Erythroblast (primary cell): ENCODE measurements at regions not wholly inside any gene's neighbourhood (a gene's known extent, or its start where the extent isn't known, plus 50 kb on each side); places are given as distances from the start of the nearest gene placed in this dataset.

ENCODE experiments used
- DNase-seq, 2 experiments: peaks; one replicate each; lab custom pipeline; 2025; lab: John Stamatoyannopoulos, UW
- GATA1 ChIP-seq: IDR thresholded peaks from 2 replicates; pipeline ENCODE4 v1.6.1; 2011; ENCODE audit warnings: low read depth, mild to moderate bottlenecking, control low read depth, low read length, moderate library complexity
- POLR2A ChIP-seq: IDR thresholded peaks from 2 replicates; pipeline ENCODE4 v1.6.1; 2011; ENCODE audit warnings: mild to moderate bottlenecking, low read length

DNA sequence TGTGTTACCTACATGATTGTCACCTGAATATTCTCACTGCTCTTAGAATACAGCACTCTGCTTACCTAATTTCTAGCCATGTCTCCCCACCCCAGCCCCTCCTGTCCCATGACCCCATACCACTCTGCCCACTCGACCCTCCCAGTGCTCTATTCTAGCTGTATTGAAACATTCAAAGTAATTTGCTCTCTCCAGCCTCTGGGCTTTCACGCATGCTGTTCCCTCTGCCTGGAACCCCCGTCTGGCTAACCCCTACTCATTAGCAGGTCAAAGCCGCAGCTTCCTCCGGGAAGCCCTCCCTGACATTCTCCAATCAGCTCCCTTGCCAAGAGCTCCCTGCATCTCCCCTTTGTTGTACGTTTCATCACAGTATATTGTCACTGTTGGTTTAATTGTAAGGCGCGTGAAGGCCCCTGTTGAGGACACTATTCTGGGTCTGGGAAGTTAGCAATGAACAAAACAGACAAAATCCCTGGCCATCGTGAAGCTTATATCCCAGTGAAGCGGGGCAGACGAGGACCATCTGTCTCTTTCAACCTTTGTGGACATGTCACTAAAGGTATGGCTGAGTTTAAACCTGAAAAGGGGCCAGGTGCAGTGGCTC, 72.3 kb upstream of the LHX1 start:
- no peak for TF ChIP-seq POLR2A
- no peak for TF ChIP-seq GATA1
- no peak for DNase-seq

DNA sequence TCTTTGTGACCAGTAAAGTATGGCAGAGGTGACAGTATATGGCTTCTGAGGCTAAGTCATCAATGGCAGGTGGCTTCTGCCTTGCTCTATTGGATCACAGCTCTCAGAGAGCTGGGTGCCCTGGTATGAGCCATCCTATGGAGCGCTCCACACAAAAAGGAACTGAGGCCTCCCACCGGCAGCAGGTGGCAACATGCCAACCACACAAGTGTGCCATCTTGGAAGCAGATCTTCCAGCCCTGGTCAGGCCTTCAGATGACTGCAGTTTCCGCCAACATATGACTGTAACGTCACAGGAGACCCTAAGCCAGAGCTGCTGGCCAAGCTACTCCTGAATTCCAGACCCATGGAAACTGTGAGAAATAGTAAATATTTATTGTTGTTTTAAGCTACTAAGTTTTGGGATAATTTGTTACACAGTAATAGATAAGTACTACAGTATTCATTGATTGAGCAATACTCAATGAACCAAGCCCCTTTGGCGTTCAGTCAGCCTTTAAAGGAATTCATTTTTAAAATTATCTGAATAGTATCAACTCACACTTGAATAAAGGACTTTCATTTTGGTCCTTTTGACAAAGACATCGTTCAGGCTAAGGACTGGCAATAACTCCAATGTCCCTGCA, 69.4 kb upstream of the LHX1 start:
- TF ChIP-seq POLR2A = no peak
- no peak for DNase-seq

GRCh38 chr17:36868777-36869176, 68.5 kb upstream of the LHX1 start:
- DNase-seq = no peak
- no peak for TF ChIP-seq POLR2A
- TF ChIP-seq GATA1 = no peak

DNA sequence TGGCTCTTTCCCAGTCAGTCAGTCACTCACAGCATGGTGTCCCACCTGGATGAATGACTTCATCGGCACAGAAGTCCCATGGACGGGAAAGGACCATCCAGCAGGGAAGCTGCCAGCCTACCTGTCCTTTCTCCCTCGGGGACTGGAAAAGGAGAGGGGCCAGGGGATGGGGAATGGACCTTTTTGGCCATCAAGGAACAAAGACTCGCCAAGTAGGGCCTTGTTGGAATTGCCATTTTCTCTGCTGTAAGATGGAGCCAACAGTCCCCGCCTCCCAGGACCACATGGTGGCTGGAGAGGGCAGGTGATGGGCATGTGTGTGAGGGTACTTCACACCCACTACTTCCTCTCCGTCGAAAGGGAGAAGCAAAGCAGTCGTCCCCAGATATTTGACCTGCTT, 67.8 kb upstream of the LHX1 start:
- no peak for DNase-seq

DNA sequence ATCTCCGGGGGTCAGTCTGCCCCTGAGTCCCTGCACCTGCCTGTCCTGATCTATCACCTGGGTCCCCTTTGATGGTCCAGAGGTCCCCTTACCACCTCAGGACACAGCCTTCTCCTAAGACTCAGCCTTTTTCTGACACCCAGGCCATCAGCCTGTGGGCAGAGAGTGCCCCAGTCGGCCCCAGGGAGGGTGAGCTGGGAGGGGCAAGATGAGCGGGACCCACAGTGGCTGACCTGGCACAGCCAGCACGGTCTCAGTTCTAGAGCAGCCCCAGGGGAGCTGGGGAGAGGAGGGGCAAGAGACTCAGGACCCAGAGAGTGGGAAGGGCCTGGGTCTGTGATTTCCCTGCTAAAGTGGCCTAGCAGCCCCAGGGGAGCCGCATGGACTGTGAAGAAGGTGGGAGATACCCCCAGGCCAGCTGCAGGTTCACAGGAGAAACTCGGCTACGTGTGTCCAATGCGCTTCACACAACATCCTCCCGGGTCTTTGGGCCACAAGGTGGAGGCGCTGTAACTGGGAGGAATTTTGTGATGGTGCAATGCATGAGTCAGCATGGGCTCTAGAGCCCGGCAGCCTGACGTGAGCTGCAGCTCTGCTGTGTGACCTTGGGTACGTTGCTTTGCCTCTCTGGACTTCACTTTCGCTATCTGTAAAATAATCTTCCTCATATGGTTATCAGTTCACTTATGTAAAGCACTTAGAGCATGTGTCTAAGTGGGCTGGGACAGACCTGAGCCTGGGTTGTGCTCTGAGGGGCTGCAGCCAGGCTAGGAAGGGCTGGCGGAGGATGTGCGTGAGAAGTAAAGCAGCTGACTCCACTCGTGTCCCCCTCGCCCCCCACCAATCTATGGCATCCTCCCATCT, 67.2 kb upstream of the LHX1 start:
- TF ChIP-seq GATA1 (no peak), POLR2A (no peak)
- DNase-seq = peak in 1 of 2 experiments; percentile 21

More for the DNA sequence above, 67.8 kb upstream of the LHX1 start:
- TF ChIP-seq GATA1 (no peak), POLR2A (no peak)

GRCh38 chr17:36870720-36870999, 66.6 kb upstream of the LHX1 start:
- TF ChIP-seq GATA1 (no peak), POLR2A (no peak)
- no peak for DNase-seq

GRCh38 chr17:36875698-36876293, 61.5 kb upstream of the LHX1 start:
- no peak for DNase-seq
- no peak for TF ChIP-seq POLR2A

DNA sequence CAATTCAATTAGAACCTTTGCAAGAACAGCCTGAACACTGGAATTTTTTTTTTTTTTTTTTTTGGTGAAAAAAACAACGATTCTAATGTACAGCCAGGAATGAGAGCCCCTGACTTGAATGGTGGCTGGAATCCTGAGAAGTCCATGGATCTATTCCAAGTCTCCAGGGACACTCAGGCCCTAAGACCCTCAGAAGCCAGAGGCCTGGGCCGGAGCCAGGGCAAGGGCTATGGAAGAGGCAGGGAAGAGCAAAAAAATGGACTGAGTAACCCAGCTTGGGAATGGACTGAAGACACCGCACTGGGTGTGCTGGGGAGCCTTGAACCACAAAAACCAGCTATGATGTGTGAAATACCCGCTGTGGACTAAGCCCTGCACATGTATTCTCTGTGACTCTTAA, 60.3 kb upstream of the LHX1 start:
- DNase-seq = no peak

GRCh38 chr17:36877771-36878170, 59.5 kb upstream of the LHX1 start:
- TF ChIP-seq POLR2A (no peak), GATA1 (no peak)
- no peak for DNase-seq

More for the DNA sequence above, 60.3 kb upstream of the LHX1 start:
- TF ChIP-seq POLR2A (no peak), GATA1 (no peak)

DNA sequence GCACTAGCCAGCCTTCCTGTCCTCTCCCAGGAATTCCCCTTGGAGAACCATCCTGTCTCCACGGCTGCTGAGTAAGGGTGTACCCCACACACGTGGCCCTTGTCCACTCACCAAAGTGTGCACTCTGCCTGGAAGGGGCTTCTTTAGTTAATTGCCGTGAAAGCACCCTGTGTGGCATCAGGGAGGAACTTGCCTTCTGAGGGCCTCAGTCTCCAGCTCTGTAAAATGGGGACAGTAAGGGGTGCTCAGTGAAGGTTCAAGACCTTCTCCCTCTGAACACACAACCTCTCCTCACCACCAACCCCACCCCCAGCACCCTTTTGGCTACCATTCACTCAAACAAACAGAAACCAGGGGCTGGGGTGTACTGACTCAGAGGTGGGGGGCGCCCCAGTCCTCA, 59.1 kb upstream of the LHX1 start:
- TF ChIP-seq POLR2A (no peak), GATA1 (no peak)

DNA sequence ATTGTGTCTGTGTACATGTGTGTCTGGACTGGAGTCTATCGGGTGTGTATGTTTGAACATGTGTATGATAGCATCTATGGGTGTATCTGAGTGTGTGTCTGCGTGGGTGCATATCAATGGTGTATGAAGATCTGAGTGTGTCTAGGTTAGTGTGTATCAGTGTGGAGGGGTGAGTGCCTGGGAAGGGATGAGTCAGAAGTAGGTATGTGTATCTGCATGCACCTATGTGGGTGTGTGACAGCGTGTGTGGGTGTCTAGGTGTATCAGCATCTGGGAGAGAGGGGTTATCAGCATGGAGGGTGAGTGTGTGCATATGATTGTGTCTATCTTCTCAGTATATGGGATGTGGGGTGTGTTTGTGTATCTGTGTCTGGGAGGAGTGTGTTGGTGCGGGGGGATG, 58.2 kb upstream of the LHX1 start:
- no peak for DNase-seq
- TF ChIP-seq POLR2A (no peak), GATA1 (no peak)

More for the DNA sequence above, 59.1 kb upstream of the LHX1 start:
- no peak for DNase-seq

- no peak for TF ChIP-seq GATA1
- no peak for DNase-seq
Observed at GRCh38 chr17:36879624-36880131, 57.6 kb upstream of the LHX1 start.

- no peak for TF ChIP-seq POLR2A
- no peak for TF ChIP-seq GATA1
Observed at GRCh38 chr17:36880268-36880905, 56.9 kb upstream of the LHX1 start.

GRCh38 chr17:36881323-36881722, 56.0 kb upstream of the LHX1 start:
- no peak for TF ChIP-seq POLR2A
- TF ChIP-seq GATA1 = no peak
- no peak for DNase-seq

More at GRCh38 chr17:36880268-36880905, 56.9 kb upstream of the LHX1 start:
- DNase-seq = no peak
